IPS-18a (cell line): ENCODE measurements at regions not wholly inside any gene's neighbourhood (a gene's known extent, or its start where the extent isn't known, plus 50 kb on each side); places are given as distances from the start of the nearest gene placed in this dataset.
A peak's percentile ranks its signal among the peaks of the same experiment; 100 is the strongest.

Source experiments
- H3K27ac ChIP-seq: one replicate; pipeline ENCODE4 v1.5.1; 2013; ENCODE audit warnings: low read length
- H3K27me3 ChIP-seq: one replicate; pipeline ENCODE4 v1.6.1; 2013; ENCODE audit warnings: mild to moderate bottlenecking, low read length; ENCODE audit not compliant: control insufficient read depth, insufficient read depth
- H3K36me3 ChIP-seq: one replicate; pipeline ENCODE4 v1.6.1; 2013; ENCODE audit warnings: low read depth, low read length; ENCODE audit not compliant: control insufficient read depth
- H3K4me1 ChIP-seq: one replicate; pipeline ENCODE4 v1.6.1; 2013; ENCODE audit warnings: low read depth, low read length; ENCODE audit not compliant: control insufficient read depth
- H3K4me3 ChIP-seq: one replicate; pipeline ENCODE4 v1.5.1; 2013; ENCODE audit warnings: low read length
- H3K9ac ChIP-seq: one replicate; pipeline ENCODE4 v1.6.1; 2013; ENCODE audit warnings: mild to moderate bottlenecking, low read length, moderate library complexity
- H3K9me3 ChIP-seq: one replicate; pipeline ENCODE4 v1.6.1; 2013; ENCODE audit warnings: low read depth, low read length; ENCODE audit not compliant: control insufficient read depth

DNA sequence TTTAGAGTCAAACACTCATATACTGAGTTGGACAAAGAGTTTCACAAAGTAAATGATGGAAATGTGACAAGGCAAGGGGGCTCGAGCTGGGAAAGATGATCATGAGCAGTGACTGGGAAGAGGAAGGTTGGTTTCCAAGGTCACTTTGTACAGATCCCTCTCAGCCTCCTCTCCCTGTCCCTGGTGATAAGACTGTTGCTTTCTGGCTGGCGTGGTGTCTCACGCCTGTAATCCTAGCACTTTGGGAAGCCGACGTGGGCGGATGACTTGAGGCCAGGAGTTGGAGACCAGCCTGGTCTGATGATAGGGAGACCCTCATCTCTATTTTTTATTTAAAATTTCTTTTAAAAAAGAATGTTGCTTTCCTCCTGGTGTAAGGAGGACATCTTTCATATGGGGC is 65.4 kb upstream of the CALM2 start:
- Histone ChIP-seq H3K9ac (no peak overlapping the region), H3K27me3 (no peaks in the 10 kb centered on the region), H3K27ac (no peak overlapping the region), H3K9me3 (no peaks in the 10 kb centered on the region), H3K36me3 (no peaks in the 10 kb centered on the region), H3K4me3 (no peak overlapping the region), H3K4me1 (peaks cover 28% of the 10 kb centered on the region)

GRCh38 chr2:47239119-47239969 is 63.0 kb upstream of the CALM2 start:
- Histone ChIP-seq H3K4me1 (peaks cover 28% of the 10 kb centered on the region), H3K27me3 (no peaks in the 10 kb centered on the region), H3K36me3 (no peaks in the 10 kb centered on the region), H3K27ac (no peak overlapping the region), H3K9me3 (no peaks in the 10 kb centered on the region), H3K4me3 (peak overlapping the region; percentile 3), H3K9ac (no peak overlapping the region)

GRCh38 chr2:47238638-47239037 is 62.3 kb upstream of the CALM2 start:
- H3K9me3 ChIP-seq: no peaks in the 10 kb centered on the region

GRCh38 chr2:47237375-47238334 is 61.3 kb upstream of the CALM2 start:
- Histone ChIP-seq H3K4me1 (peaks cover 34% of the 10 kb centered on the region), H3K36me3 (no peaks in the 10 kb centered on the region), H3K9ac (no peak overlapping the region), H3K27ac (peak overlapping the region; percentile 22), H3K9me3 (no peaks in the 10 kb centered on the region), H3K27me3 (no peaks in the 10 kb centered on the region), H3K4me3 (peak overlapping the region; percentile 37)

More at GRCh38 chr2:47238638-47239037, 62.3 kb upstream of the CALM2 start:
- peak overlapping the region; percentile 3 for H3K4me3 ChIP-seq
- H3K27me3 ChIP-seq: no peaks in the 10 kb centered on the region
- no peaks in the 10 kb centered on the region for H3K36me3 ChIP-seq
- no peak overlapping the region for H3K27ac ChIP-seq
- H3K9ac ChIP-seq: no peak overlapping the region
- H3K4me1 ChIP-seq: peaks cover 34% of the 10 kb centered on the region

DNA sequence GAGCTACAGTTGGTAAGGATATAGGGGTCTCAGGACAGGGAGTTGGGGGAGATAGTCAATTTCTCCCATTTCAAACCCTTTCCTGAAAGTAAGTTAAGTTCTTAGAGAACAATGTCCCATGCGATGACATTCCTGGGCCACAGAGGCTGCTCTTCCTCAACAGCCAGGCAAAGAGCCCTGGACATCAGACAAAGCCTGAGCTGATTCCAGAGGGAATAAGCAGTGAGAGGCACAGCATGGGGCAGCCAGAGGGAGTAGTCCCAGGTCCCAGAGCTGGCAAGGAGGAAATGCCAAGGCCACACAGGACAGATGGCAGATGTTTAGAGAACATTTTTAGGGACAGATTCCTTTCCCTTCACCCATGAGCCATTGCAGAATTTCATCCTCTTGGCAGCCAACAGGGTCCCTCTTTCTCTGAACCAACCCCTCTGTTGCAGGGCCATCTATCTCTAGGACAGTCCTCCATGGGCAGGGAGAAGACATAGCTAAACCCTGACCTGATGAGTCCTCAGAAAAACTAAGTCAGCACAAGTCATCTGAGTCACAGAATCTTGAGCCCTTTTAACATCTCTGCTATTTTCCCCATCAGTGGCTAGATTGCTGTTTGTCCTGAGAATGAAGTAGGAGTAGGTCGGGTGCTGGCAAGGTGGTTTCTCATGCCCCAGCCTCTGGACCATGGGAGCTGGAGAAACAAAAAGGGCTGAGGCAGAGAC is 60.3 kb upstream of the CALM2 start:
- Histone ChIP-seq H3K27ac (no peak overlapping the region), H3K4me3 (no peak overlapping the region), H3K4me1 (peaks cover 34% of the 10 kb centered on the region), H3K36me3 (no peaks in the 10 kb centered on the region), H3K9me3 (no peaks in the 10 kb centered on the region), H3K9ac (no peak overlapping the region), H3K27me3 (no peaks in the 10 kb centered on the region)

DNA sequence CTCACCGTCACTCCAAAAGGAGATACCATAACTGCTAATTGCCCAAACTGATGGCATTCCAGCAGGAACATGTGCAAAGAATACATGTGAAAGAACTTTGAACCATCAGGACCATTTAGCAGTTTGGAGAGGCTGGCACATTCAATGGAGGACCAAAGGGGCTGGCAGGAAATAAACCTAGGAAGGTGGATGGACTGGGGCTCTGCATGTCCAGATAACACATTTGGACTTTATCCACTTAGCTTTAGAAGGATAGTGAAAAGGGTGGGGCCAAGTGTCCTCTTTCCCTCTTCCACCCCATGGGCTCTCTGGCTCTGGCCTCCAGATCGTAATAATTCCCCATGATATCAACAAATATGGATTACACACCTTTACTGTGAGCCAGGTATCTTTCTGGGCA is 58.8 kb upstream of the CALM2 start:
- Histone ChIP-seq H3K4me3 (no peak overlapping the region), H3K4me1 (peaks cover 34% of the 10 kb centered on the region), H3K9me3 (no peaks in the 10 kb centered on the region), H3K36me3 (no peaks in the 10 kb centered on the region), H3K9ac (no peak overlapping the region), H3K27me3 (no peaks in the 10 kb centered on the region), H3K27ac (no peak overlapping the region)

GRCh38 chr2:47234456-47234855 is 58.1 kb upstream of the CALM2 start:
- H3K27ac ChIP-seq: no peak overlapping the region
- no peaks in the 10 kb centered on the region for H3K27me3 ChIP-seq
- H3K36me3 ChIP-seq: no peaks in the 10 kb centered on the region
- H3K4me3 ChIP-seq: no peak overlapping the region
- no peak overlapping the region for H3K9ac ChIP-seq
- peaks cover 28% of the 10 kb centered on the region for H3K4me1 ChIP-seq
- H3K9me3 ChIP-seq: no peaks in the 10 kb centered on the region

GRCh38 chr2:47232738-47233415 is 56.6 kb upstream of the CALM2 start:
- Histone ChIP-seq H3K4me3 (no peak overlapping the region), H3K36me3 (no peaks in the 10 kb centered on the region), H3K9me3 (no peaks in the 10 kb centered on the region), H3K27ac (no peak overlapping the region), H3K4me1 (peaks cover 13% of the 10 kb centered on the region), H3K9ac (no peak overlapping the region), H3K27me3 (no peaks in the 10 kb centered on the region)

- H3K36me3 ChIP-seq: no peaks in the 10 kb centered on the region
- no peak overlapping the region for H3K4me3 ChIP-seq
- peaks cover 9% of the 10 kb centered on the region for H3K4me1 ChIP-seq
- H3K9ac ChIP-seq: no peak overlapping the region
- H3K27me3 ChIP-seq: no peaks in the 10 kb centered on the region
- H3K27ac ChIP-seq: no peak overlapping the region
- no peaks in the 10 kb centered on the region for H3K9me3 ChIP-seq
These were observed 54.1 kb upstream of the CALM2 start for GRCh38 chr2:47230418-47230817.

- no peaks in the 10 kb centered on the region for H3K36me3 ChIP-seq
- no peak overlapping the region for H3K4me3 ChIP-seq
- H3K27me3 ChIP-seq: no peaks in the 10 kb centered on the region
- H3K4me1 ChIP-seq: peaks cover 4% of the 10 kb centered on the region
- H3K9ac ChIP-seq: no peak overlapping the region
- H3K9me3 ChIP-seq: no peaks in the 10 kb centered on the region
- no peak overlapping the region for H3K27ac ChIP-seq
These were observed 51.4 kb upstream of the CALM2 start for GRCh38 chr2:47227532-47228279.
